ENCODE measurements at regions not wholly inside any gene's neighbourhood (a gene's known extent, or its start where the extent isn't known, plus 50 kb on each side); places are given as distances from the start of the nearest gene placed in this dataset.

DNA sequence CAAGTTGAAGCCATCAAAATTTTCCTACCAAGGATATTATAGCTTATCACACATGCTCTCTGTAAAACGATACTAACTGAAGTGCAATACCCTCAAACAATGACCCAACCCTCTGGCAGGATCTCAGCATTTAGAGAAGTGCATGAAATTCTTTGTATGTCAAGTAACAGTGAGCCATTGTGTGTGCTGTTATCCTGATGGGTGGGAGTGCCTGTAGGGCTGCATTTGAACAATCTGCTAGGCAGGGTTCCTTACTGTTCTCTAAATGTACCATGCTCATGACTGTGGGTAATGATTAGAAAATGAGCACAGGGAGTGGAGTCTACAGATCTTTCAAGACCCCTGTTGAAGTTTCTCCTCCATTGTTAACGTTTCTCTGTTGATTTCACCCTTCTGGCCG is 398.1 kb downstream of the NSUN3 start:
- WGBS, 2 donors: 52 to 58% methylated on average over 3 of the region's 3 CpGs
- no peaks in the 10 kb centered on the region for H3K36me3 ChIP-seq
- TF ChIP-seq, protein P1, sequence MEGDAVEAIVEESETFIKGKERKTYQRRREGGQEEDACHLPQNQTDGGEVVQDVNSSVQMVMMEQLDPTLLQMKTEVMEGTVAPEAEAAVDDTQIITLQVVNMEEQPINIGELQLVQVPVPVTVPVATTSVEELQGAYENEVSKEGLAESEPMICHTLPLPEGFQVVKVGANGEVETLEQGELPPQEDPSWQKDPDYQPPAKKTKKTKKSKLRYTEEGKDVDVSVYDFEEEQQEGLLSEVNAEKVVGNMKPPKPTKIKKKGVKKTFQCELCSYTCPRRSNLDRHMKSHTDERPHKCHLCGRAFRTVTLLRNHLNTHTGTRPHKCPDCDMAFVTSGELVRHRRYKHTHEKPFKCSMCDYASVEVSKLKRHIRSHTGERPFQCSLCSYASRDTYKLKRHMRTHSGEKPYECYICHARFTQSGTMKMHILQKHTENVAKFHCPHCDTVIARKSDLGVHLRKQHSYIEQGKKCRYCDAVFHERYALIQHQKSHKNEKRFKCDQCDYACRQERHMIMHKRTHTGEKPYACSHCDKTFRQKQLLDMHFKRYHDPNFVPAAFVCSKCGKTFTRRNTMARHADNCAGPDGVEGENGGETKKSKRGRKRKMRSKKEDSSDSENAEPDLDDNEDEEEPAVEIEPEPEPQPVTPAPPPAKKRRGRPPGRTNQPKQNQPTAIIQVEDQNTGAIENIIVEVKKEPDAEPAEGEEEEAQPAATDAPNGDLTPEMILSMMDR (IDR thresholded peaks at IDR 0.05): no peak
- ATAC-seq: no peak
- no peak for DNase-seq
- H3K27me3 ChIP-seq: no peaks in the 10 kb centered on the region
- intact Hi-C loops (cut with DNase I): no loop called here
- no peak overlapping the region for H3K27ac ChIP-seq
- no peak overlapping the region for H3K4me3 ChIP-seq
- no peaks in the 10 kb centered on the region for H3K4me1 ChIP-seq
- no peaks in the 10 kb centered on the region for H3K9me3 ChIP-seq

DNA sequence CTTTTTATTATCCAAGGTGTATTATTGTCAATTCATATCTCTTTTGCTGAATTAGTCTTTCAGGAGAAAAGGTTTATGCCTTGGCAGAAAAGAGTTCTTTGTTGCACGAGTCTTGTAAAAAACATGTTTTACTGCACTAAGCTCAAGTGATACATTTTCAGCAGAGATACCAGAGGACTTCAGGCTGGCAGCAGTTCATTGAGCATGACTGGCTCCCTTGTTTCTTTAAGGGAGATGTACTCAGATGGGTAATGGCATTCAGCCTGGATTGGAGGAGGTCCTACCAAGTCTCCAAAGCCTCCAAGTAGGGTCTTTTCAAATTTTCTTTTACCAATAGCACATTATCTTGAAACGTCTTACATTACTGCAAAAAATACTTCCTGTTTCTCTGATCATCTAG is 400.1 kb downstream of the NSUN3 start:
- no peaks in the 10 kb centered on the region for H3K27me3 ChIP-seq
- intact Hi-C loops (cut with DNase I): no loop called here
- ATAC-seq: no peak
- TF ChIP-seq, protein P1 (IDR thresholded peaks at IDR 0.05): no peak
- H3K4me1 ChIP-seq: no peaks in the 10 kb centered on the region
- H3K36me3 ChIP-seq: no peaks in the 10 kb centered on the region
- no peak overlapping the region for H3K4me3 ChIP-seq
- DNase-seq: no peak
- 53 to 65% methylated on average over 2 of the region's 2 CpGs for whole genome bisulfite sequencing, 2 donors
- H3K27ac ChIP-seq: no peak overlapping the region
- H3K9me3 ChIP-seq: no peaks in the 10 kb centered on the region

DNA sequence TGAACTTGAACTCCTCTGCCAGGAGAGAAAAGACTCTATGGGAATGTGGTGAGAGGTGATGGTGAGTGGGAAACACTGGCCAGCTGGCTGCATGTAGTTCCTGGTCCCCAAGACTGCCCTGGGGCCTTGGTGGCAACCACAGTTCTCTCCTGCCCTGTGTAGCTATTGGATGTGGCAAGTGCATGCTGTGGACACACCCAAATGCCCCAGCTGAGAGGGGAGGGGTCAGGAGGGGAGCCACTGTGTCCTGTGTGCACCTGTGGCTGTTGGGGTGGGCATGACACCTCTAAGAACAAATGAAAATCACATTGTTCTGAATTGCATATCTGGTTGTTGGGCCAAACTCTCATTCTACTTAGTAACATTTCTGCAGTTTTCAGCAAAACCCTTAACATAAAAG is 409.6 kb downstream of the NSUN3 start:
- Histone ChIP-seq H3K4me1 (no peaks in the 10 kb centered on the region), H3K4me3 (no peak overlapping the region), H3K27me3 (no peaks in the 10 kb centered on the region), H3K36me3 (no peaks in the 10 kb centered on the region), H3K9me3 (peaks cover 0 to 43% (median 4%) of the 10 kb centered on the region in 11 donors), H3K27ac (no peak overlapping the region)
- ATAC-seq: no peak
- TF ChIP-seq, protein P1 (IDR thresholded peaks at IDR 0.05): no peak
- DNase-seq: no peak
- intact Hi-C loops (cut with DNase I): no loop called here

DNA sequence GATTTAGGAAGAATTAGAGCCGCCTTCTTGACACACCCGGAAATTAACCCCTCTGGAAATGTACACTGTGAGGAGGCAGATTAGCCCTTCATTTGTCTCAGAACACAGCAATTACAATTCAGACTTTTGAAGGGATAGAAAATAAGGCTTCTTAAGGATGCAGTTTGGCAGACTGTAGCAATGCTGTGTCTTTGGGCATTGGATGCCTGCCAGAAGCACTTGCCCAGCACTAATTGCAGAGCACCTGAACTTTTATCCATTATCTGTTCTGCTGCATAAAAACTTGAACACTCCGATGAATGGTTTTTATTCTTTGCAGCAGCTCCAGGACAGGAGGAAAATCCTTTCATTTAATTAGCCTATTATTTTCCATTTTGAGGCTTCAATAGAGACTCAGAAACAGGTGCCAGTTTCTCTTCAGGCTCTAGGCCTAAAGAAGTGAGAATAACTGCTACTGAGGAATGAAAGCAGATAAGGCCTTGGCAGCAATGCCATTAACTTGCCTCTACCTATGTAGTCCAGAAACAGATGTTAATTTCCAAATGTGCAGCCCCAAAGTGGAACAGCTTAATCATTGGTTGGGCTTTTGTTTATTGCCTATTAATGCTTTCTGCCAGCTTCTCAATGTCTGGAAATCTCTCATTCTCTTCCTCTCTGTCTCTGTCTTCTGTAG is 418.5 kb downstream of the NSUN3 start:
- DNase-seq (no peak), ATAC-seq (no peak)
- Histone ChIP-seq H3K27ac (no peak overlapping the region), H3K36me3 (no peaks in the 10 kb centered on the region), H3K9me3 (peaks cover 0 to 17% (median 2%) of the 10 kb centered on the region in 11 donors), H3K4me1 (peaks cover 0 to 4% (median 0%) of the 10 kb centered on the region in 9 donors), H3K27me3 (no peaks in the 10 kb centered on the region), H3K4me3 (no peak overlapping the region)
- intact Hi-C loops (cut with DNase I): no loop called here
- 74 to 78% methylated on average over 3 of the region's 3 CpGs for WGBS, 2 donors
- TF ChIP-seq, protein P1 (IDR thresholded peaks at IDR 0.05): no peak

Measured in heart right ventricle (tissue), 16 donors.